ENCODE measurements at regions not wholly inside any gene's neighbourhood (a gene's known extent, or its start where the extent isn't known, plus 50 kb on each side); places are given as distances from the start of the nearest gene placed in this dataset.

GRCh38 chr2:125842041-125842440 lies 813.9 kb upstream of the GYPC start:
- TF ChIP-seq RAD21 (IDR thresholded peaks at IDR 0.05; ENCODE audit: low read length): no peak
- intact Hi-C loops (cut with micrococcal nuclease): no loop called here
- no CpG with 5 or more reads among the region's 1 CpG for WGBS, 2 experiments (ENCODE audit: extremely low coverage in 2 of 2, insufficient read length in 1 of 2)
- H2AK9ac ChIP-seq (replicated peaks; ENCODE audit: low read depth, low read length, poor library complexity): no peak overlapping the region
- H3K79me1 ChIP-seq (ENCODE audit: low read depth in 1 of 2, low read length in 2 of 2): no peaks in the 10 kb centered on the region
- POLR2A ChIA-PET (ENCODE audit: unreplicated experiment): no interaction called here
- H3K27me3 ChIP-seq (ENCODE audit: control insufficient read depth, insufficient read depth, low read length): no peaks in the 10 kb centered on the region
- H3K23ac ChIP-seq (ENCODE audit: low read depth, low read length): no peak overlapping the region
- H3K27ac ChIP-seq (ENCODE audit: insufficient read depth, low read length): no peak overlapping the region
- no TSS peak for BruUV-seq (replicated peaks)
- no peak overlapping the region for H2BK120ac ChIP-seq (ENCODE audit: low read depth, low read length)
- H3K4me3 ChIP-seq (ENCODE audit: insufficient read depth, low read depth, low read length): no peak overlapping the region
- H3K4me1 ChIP-seq (ENCODE audit: control insufficient read depth, insufficient read depth, low read length): no peaks in the 10 kb centered on the region
- H3K9me3 ChIP-seq (ENCODE audit: control insufficient read depth, insufficient read depth, low read length): peaks cover 13% of the 10 kb centered on the region; the same call in 1 of the 2 replicates
- no peak overlapping the region for H3K14ac ChIP-seq (replicated peaks; ENCODE audit: low read depth, low read length)
- no peak overlapping the region for H2BK20ac ChIP-seq (ENCODE audit: low read depth, low read length)
- in situ Hi-C loops (cut with MboI; ENCODE audit: low sequenced_read_pairs): no loop called here
- DNase-seq: no peak
- no peak overlapping the region for H3K18ac ChIP-seq (ENCODE audit: low read depth, low read length)
- no peak overlapping the region for H4K8ac ChIP-seq (ENCODE audit: low read depth in 2 of 2, low read length in 2 of 2)
- H2AFZ ChIP-seq (replicated peaks; ENCODE audit: low read length, poor library complexity): no peak overlapping the region
- H4K5ac ChIP-seq (ENCODE audit: low read depth, low read length): no peak overlapping the region
- dilution Hi-C loops (cut with HindIII; ENCODE audit: low sequenced_read_pairs, unreplicated experiment): no loop called here
- no peak overlapping the region for H3K9ac ChIP-seq (ENCODE audit: low read depth, low read length)
- H3K56ac ChIP-seq (ENCODE audit: extremely low read depth, insufficient read depth, low read length): no peak overlapping the region
- H3K4ac ChIP-seq (ENCODE audit: low read depth, low read length): no peak overlapping the region
- CTCF ChIA-PET: no interaction called here
- no peaks in the 10 kb centered on the region for H4K20me1 ChIP-seq (ENCODE audit: insufficient read depth, low read length)
- no peaks in the 10 kb centered on the region for H3K9me1 ChIP-seq (ENCODE audit: insufficient read depth, low read length)
- H3K4me2 ChIP-seq (ENCODE audit: low read depth, low read length): no peak overlapping the region
- no peak overlapping the region for H2AK5ac ChIP-seq (ENCODE audit: low read depth, low read length)
- H4K91ac ChIP-seq (ENCODE audit: insufficient read depth, low read depth, low read length): no peak overlapping the region
- no peak overlapping the region for H2BK5ac ChIP-seq (ENCODE audit: low read depth, low read length, poor library complexity, severe bottlenecking)
- ATAC-seq (ENCODE audit: low read depth): no peak
- H2BK15ac ChIP-seq (ENCODE audit: low read depth, low read length): no peak overlapping the region
- no peaks in the 10 kb centered on the region for H3K36me3 ChIP-seq (ENCODE audit: control insufficient read depth, insufficient read depth, low read length)

Measured in IMR-90 (cell line).